ENCODE measurements at regions not wholly inside any gene's neighbourhood (a gene's known extent, or its start where the extent isn't known, plus 50 kb on each side); places are given as distances from the start of the nearest gene placed in this dataset.

- H3K27ac ChIP-seq, result no peak overlapping the region
- no peak for DNase-seq (ENCODE audit: low spot score)
Observed at GRCh38 chr7:52897713-52898112, 137.7 kb upstream of the POM121L12 start.

GRCh38 chr7:52897288-52897687, 138.1 kb upstream of the POM121L12 start:
- no peaks in the 10 kb centered on the region for H3K4me1 ChIP-seq (replicated peaks)
- no peak overlapping the region for H3K4me3 ChIP-seq
- 41% methylated on average over 5 of the region's 5 CpGs for WGBS
- DNase-seq (ENCODE audit: low spot score), result no peak
- TF ChIP-seq POLR2AphosphoS5 (IDR thresholded peaks at IDR 0.05) (no peak), POLR2A (IDR thresholded peaks at IDR 0.05) (no peak), CTCF (IDR thresholded peaks at IDR 0.05) (no peak)
- no peak overlapping the region for H3K27ac ChIP-seq
- H3K36me3 ChIP-seq, result no peaks in the 10 kb centered on the region
- no peaks in the 10 kb centered on the region for H3K27me3 ChIP-seq (replicated peaks; ENCODE audit: insufficient read depth)
- intact Hi-C loops (cut with DNase I), result no loop called here
- H3K9me3 ChIP-seq, result no peaks in the 10 kb centered on the region

More at GRCh38 chr7:52897713-52898112, 137.7 kb upstream of the POM121L12 start:
- H3K27me3 ChIP-seq (replicated peaks; ENCODE audit: insufficient read depth), result no peaks in the 10 kb centered on the region
- H3K4me1 ChIP-seq (replicated peaks), result no peaks in the 10 kb centered on the region
- no peaks in the 10 kb centered on the region for H3K9me3 ChIP-seq
- no peak for TF ChIP-seq POLR2AphosphoS5 (IDR thresholded peaks at IDR 0.05)
- no peak for TF ChIP-seq POLR2A (IDR thresholded peaks at IDR 0.05)
- TF ChIP-seq CTCF (IDR thresholded peaks at IDR 0.05), result no peak
- 66% methylated on average over 5 of the region's 5 CpGs for WGBS
- intact Hi-C loops (cut with DNase I), result no loop called here
- no peaks in the 10 kb centered on the region for H3K36me3 ChIP-seq
- H3K4me3 ChIP-seq, result no peak overlapping the region

DNA sequence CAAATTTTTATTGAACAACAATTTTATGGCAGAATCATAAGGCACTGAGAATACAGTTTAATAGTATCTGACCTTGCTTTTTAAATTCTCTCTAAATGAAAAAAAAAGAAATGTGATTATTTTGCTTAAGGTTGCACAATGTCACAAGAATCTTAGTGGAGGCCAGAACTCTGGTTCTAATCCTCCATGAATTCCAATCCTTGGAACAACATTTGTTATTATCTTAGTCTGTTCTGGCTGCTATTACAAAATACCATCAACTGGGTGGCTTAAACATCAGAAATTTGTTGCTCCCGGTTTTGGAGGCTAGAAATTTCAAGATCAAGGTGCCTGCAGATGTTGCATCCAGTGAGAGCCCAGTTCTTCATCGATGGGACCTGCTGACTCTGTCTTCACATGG, 158.2 kb upstream of the POM121L12 start:
- 84% methylated on average over 2 of the region's 2 CpGs for WGBS
- intact Hi-C loops (cut with DNase I), result no loop called here
- H3K9me3 ChIP-seq, result no peaks in the 10 kb centered on the region
- no peak for DNase-seq (ENCODE audit: low spot score)
- H3K27me3 ChIP-seq (replicated peaks; ENCODE audit: insufficient read depth), result no peaks in the 10 kb centered on the region
- no peaks in the 10 kb centered on the region for H3K4me1 ChIP-seq (replicated peaks)
- H3K27ac ChIP-seq, result no peak overlapping the region
- no peak overlapping the region for H3K4me3 ChIP-seq
- TF ChIP-seq POLR2AphosphoS5 (IDR thresholded peaks at IDR 0.05) (no peak), CTCF (IDR thresholded peaks at IDR 0.05) (no peak), POLR2A (IDR thresholded peaks at IDR 0.05) (no peak)
- no peaks in the 10 kb centered on the region for H3K36me3 ChIP-seq

GRCh38 chr7:52876402-52876801, 159.0 kb upstream of the POM121L12 start:
- no peak overlapping the region for H3K27ac ChIP-seq
- TF ChIP-seq POLR2AphosphoS5 (IDR thresholded peaks at IDR 0.05) (no peak), CTCF (IDR thresholded peaks at IDR 0.05) (no peak), POLR2A (IDR thresholded peaks at IDR 0.05) (no peak)
- no peaks in the 10 kb centered on the region for H3K9me3 ChIP-seq
- no peaks in the 10 kb centered on the region for H3K36me3 ChIP-seq
- WGBS, result 77% methylated on average over 3 of the region's 3 CpGs
- no peaks in the 10 kb centered on the region for H3K4me1 ChIP-seq (replicated peaks)
- intact Hi-C loops (cut with DNase I), result no loop called here
- no peak overlapping the region for H3K4me3 ChIP-seq
- DNase-seq (ENCODE audit: low spot score), result no peak
- H3K27me3 ChIP-seq (replicated peaks; ENCODE audit: insufficient read depth), result no peaks in the 10 kb centered on the region

DNA sequence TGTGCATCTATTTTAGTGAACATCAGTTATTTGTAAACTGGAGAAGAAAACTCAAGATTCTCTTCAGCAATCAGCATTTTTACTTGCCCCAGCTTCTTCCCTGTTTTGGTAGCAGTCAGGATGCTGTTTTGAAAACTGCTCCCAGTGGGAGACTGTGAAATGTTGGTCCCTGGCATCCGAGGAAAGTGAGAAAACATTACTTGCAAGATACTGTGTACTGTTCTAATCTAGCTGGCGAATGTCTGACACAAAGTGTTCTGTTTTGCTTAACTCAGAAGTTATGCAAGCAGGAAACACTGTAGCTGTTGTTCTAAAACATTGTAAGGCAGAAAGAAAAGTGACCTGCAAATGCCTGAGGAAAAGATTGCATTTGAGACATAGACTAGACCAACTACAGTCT, 171.8 kb upstream of the POM121L12 start:
- no peaks in the 10 kb centered on the region for H3K9me3 ChIP-seq
- no peak for DNase-seq (ENCODE audit: low spot score)
- TF ChIP-seq POLR2AphosphoS5 (IDR thresholded peaks at IDR 0.05) (no peak), CTCF (IDR thresholded peaks at IDR 0.05) (no peak)
- H3K36me3 ChIP-seq, result no peaks in the 10 kb centered on the region
- H3K27ac ChIP-seq, result no peak overlapping the region
- no peak overlapping the region for H3K4me3 ChIP-seq
- no peaks in the 10 kb centered on the region for H3K4me1 ChIP-seq (replicated peaks)
- intact Hi-C loops (cut with DNase I), result no loop called here
- no peaks in the 10 kb centered on the region for H3K27me3 ChIP-seq (replicated peaks; ENCODE audit: insufficient read depth)
- WGBS, result 59% methylated on average over 2 of the region's 2 CpGs
